ENCODE measurements at regions not wholly inside any gene's neighbourhood (a gene's known extent, or its start where the extent isn't known, plus 50 kb on each side); places are given as distances from the start of the nearest gene placed in this dataset.

DNA sequence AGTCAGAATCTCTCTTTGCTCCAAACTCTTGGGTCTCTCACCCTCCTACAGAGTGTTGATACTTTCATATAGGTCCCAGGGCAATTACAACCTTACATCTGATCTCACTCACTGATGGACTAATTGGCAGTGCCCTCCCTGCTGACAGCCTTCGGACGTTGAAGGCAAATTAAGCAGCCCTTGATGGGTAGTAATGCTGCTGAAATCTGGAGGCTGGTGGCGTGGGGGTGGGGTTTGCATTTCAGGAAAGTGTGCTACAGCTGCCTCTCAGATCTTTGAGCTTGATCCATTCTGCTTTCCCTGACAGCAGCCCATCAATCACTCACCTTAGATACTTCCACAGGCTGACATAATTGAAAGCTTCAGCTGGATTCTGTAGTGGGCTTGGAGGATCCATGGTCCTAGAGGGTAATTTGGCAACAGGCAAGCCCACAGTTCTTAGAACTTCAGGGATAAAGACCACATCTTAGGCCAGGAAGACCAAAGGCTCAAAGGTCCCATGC, 349.1 kb upstream of the PODXL start:
- Histone ChIP-seq H3K36me3 (replicated peaks in 1 of 2; ENCODE audit: insufficient read depth in 1 of 2, low read depth in 2 of 2) (no peaks in the 10 kb centered on the region), H3K4me3 (no peak overlapping the region), H3K4me1 (peaks cover 9% of the 10 kb centered on the region), H3K27me3 (peaks cover 0 to 5% of the 10 kb centered on the region in 2 donors), H3K27ac (no peak overlapping the region), H3K9me3 (no peaks in the 10 kb centered on the region)
- ATAC-seq, result no peak
- intact Hi-C loops (cut with DNase I), result no loop called here
- WGBS, 2 donors, result 58 to 70% methylated on average over 3 of the region's 3 CpGs
- DNase-seq, result no peak
- TF ChIP-seq CTCF (IDR thresholded peaks at IDR 0.05) (no peak), POLR2A (IDR thresholded peaks at IDR 0.05) (no peak)

GRCh38 chr7:131904760-131905327, 348.4 kb upstream of the PODXL start:
- Histone ChIP-seq H3K27me3 (no peaks in the 10 kb centered on the region), H3K36me3 (replicated peaks in 1 of 2; ENCODE audit: insufficient read depth in 1 of 2, low read depth in 2 of 2) (no peaks in the 10 kb centered on the region), H3K4me3 (no peak overlapping the region), H3K27ac (no peak overlapping the region), H3K4me1 (peaks cover 9% of the 10 kb centered on the region), H3K9me3 (no peaks in the 10 kb centered on the region)
- no peak for TF ChIP-seq POLR2A (IDR thresholded peaks at IDR 0.05)
- no peak for TF ChIP-seq CTCF (IDR thresholded peaks at IDR 0.05)
- 46 to 75% methylated on average over 3 of the region's 3 CpGs for WGBS, 2 donors
- no peak for ATAC-seq
- intact Hi-C loops (cut with DNase I), result no loop called here
- no peak for DNase-seq

DNA sequence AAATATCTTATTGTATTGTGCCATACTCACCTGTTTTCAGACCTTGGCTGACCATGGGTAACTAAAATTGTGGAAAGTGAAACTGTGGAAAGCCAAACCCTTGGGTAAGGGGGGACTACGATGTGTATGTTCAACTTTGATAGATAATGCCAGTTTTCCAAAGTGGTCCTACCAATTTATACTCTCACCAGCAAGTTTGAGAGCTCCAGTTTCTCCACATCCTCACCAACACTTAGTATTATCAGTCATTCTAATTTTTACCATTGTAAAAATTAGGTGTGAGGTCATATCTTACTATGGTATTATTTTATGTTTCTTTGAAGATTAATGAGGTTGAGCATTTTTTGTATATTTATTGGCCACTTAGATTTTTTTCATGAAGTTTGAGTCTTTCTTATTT, 346.9 kb upstream of the PODXL start:
- H3K4me3 ChIP-seq, result no peak overlapping the region
- H3K27ac ChIP-seq, result no peak overlapping the region
- no peaks in the 10 kb centered on the region for H3K4me1 ChIP-seq
- intact Hi-C loops (cut with DNase I), result no loop called here
- no peaks in the 10 kb centered on the region for H3K9me3 ChIP-seq
- H3K36me3 ChIP-seq (replicated peaks in 1 of 2; ENCODE audit: insufficient read depth in 1 of 2, low read depth in 2 of 2), result no peaks in the 10 kb centered on the region
- TF ChIP-seq CTCF (IDR thresholded peaks at IDR 0.05) (no peak), POLR2A (IDR thresholded peaks at IDR 0.05) (no peak)
- WGBS, 2 donors, result 73 to 80% methylated on average over 1 of the region's 1 CpG
- no peaks in the 10 kb centered on the region for H3K27me3 ChIP-seq
- ATAC-seq (no peak), DNase-seq (no peak)

DNA sequence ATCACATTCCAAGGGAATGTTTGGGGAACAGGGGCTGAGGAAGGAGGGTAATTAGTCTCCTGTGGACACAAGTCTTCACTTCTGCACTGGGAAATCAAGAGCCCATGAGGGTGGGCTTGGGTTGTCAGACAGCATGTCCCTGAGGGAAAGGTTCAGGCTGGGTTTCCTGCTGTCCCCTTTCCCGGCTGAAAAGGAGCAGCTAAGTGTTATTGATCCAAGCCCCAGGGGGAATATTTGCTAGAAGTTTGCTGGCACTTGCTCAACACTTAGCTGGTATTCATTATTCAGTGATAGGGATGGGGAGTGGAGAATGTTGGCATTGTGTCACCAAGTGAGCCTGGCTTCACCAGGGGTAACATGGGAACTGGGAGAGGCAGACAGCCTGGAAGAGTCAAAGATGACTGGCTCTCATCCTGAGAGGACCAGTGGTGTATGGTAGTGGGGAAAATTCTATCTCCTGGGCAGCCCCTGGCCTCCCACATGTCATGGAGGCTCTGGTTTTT, 344.4 kb upstream of the PODXL start:
- TF ChIP-seq CTCF (IDR thresholded peaks at IDR 0.05), result no peak

More for the DNA sequence above, 344.4 kb upstream of the PODXL start:
- Histone ChIP-seq H3K27me3 (no peaks in the 10 kb centered on the region), H3K9me3 (no peaks in the 10 kb centered on the region), H3K4me1 (no peaks in the 10 kb centered on the region), H3K4me3 (no peak overlapping the region), H3K36me3 (replicated peaks in 1 of 2; ENCODE audit: insufficient read depth in 1 of 2, low read depth in 2 of 2) (no peaks in the 10 kb centered on the region), H3K27ac (no peak overlapping the region)
- peak in 1 of 4 donors; percentile 21 for DNase-seq
- peak; percentile 47 for ATAC-seq
- intact Hi-C loops (cut with DNase I), result no loop called here
- WGBS, 2 donors, result 18 to 56% methylated on average over 1 of the region's 1 CpG

Data from body of pancreas (tissue), 4 donors.